ENCODE measurements at regions not wholly inside any gene's neighbourhood (a gene's known extent, or its start where the extent isn't known, plus 50 kb on each side); places are given as distances from the start of the nearest gene placed in this dataset.

DNA sequence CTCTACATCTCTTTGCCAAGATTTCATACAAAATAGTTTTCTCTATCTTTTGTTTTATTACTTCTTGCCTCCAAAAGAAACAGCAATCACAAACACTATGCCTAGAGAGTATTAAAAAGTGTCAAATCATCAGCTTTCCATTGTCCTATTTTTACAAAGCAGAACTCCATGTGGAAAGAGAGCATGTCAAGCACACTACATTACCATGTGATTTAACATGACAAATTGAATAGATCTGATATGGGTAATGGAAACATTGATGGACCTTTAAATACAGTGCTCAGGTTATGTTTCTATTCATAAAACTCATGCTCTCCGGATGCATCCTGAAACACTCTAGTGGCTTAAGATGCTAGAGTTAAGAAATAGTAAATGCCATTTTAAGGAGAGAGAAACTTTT, 791.4 kb upstream of the CTNND2 start:
- Histone ChIP-seq H3K36me3 (ENCODE audit: control insufficient read depth, insufficient read depth, low read length) (no peaks in the 10 kb centered on the region), H4K20me1 (ENCODE audit: control insufficient read depth, extremely low read depth, insufficient read depth, low read length) (no peaks in the 10 kb centered on the region), H3K4me3 (replicated peaks in 1 of 4; ENCODE audit: control extremely low read depth in 1 of 4, insufficient read depth in 1 of 4, low read depth in 3 of 4, low read length in 4 of 4) (no peak overlapping the region), H3K4me1 (ENCODE audit: control insufficient read depth, extremely low read depth, insufficient read depth, low read length) (no peaks in the 10 kb centered on the region), H3K27me3 (ENCODE audit: control insufficient read depth, insufficient read depth, low read length) (no peaks in the 10 kb centered on the region), H3K9ac (ENCODE audit: insufficient read depth, low read length) (no peak overlapping the region), H2AFZ (ENCODE audit: low read length) (no peak overlapping the region), H3K27ac (ENCODE audit: insufficient read depth, low read length) (no peak overlapping the region), H3K79me2 (ENCODE audit: control insufficient read depth, insufficient read depth, low read length) (no peaks in the 10 kb centered on the region), H3K9me3 (ENCODE audit: control insufficient read depth, insufficient read depth, low read depth, low read length) (no peaks in the 10 kb centered on the region), H3K4me2 (ENCODE audit: extremely low read depth, insufficient read depth, low read length) (no peak overlapping the region)
- no peak for DNase-seq (ENCODE audit: low read depth in 2 of 2)
- TF ChIP-seq, protein P1, sequence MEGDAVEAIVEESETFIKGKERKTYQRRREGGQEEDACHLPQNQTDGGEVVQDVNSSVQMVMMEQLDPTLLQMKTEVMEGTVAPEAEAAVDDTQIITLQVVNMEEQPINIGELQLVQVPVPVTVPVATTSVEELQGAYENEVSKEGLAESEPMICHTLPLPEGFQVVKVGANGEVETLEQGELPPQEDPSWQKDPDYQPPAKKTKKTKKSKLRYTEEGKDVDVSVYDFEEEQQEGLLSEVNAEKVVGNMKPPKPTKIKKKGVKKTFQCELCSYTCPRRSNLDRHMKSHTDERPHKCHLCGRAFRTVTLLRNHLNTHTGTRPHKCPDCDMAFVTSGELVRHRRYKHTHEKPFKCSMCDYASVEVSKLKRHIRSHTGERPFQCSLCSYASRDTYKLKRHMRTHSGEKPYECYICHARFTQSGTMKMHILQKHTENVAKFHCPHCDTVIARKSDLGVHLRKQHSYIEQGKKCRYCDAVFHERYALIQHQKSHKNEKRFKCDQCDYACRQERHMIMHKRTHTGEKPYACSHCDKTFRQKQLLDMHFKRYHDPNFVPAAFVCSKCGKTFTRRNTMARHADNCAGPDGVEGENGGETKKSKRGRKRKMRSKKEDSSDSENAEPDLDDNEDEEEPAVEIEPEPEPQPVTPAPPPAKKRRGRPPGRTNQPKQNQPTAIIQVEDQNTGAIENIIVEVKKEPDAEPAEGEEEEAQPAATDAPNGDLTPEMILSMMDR (conservative IDR thresholded peaks at IDR 0.05 in 1 of 2, IDR thresholded peaks at IDR 0.05 in 1 of 2; ENCODE audit: low read depth in 1 of 2, low read length in 2 of 2): no peak
- TF ChIP-seq EZH2 (IDR thresholded peaks at IDR 0.05; ENCODE audit: low read length, missing control alignments): no peak

DNA sequence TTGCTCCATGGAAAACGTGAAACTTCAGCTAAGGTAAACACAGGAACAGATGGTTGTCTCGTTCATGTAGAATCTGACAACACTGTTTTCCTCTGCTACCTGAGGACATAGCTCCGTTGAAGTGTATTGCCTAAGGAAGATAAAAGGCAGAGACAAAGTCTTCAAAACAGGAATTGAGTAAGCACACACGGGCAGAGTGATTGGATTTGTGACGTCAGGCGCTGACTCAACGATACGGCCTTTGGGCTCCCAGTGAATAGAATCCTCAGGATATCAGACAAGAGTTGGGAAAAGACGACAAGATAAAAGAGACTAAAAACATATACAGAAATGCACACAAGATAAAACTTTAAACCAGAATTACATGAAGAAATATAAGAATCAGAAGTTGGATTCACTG, 787.1 kb upstream of the CTNND2 start:
- H3K36me3 ChIP-seq (ENCODE audit: control insufficient read depth, insufficient read depth, low read length): no peaks in the 10 kb centered on the region
- H2AFZ ChIP-seq (ENCODE audit: low read length): no peak overlapping the region
- no peaks in the 10 kb centered on the region for H3K27me3 ChIP-seq (ENCODE audit: control insufficient read depth, insufficient read depth, low read length)
- H3K4me1 ChIP-seq (ENCODE audit: control insufficient read depth, extremely low read depth, insufficient read depth, low read length): no peaks in the 10 kb centered on the region
- H3K9ac ChIP-seq (ENCODE audit: insufficient read depth, low read length): no peak overlapping the region
- no peaks in the 10 kb centered on the region for H3K79me2 ChIP-seq (ENCODE audit: control insufficient read depth, insufficient read depth, low read length)
- TF ChIP-seq, protein P1 (conservative IDR thresholded peaks at IDR 0.05 in 1 of 2, IDR thresholded peaks at IDR 0.05 in 1 of 2; ENCODE audit: low read depth in 1 of 2, low read length in 2 of 2): no peak
- TF ChIP-seq EZH2 (IDR thresholded peaks at IDR 0.05; ENCODE audit: low read length, missing control alignments): no peak
- H3K9me3 ChIP-seq (ENCODE audit: control insufficient read depth, insufficient read depth, low read depth, low read length): no peaks in the 10 kb centered on the region
- DNase-seq (ENCODE audit: low read depth in 2 of 2): no peak
- H3K27ac ChIP-seq (ENCODE audit: insufficient read depth, low read length): no peak overlapping the region
- no peak overlapping the region for H3K4me3 ChIP-seq (replicated peaks in 1 of 4; ENCODE audit: control extremely low read depth in 1 of 4, insufficient read depth in 1 of 4, low read depth in 3 of 4, low read length in 4 of 4)
- H3K4me2 ChIP-seq (ENCODE audit: extremely low read depth, insufficient read depth, low read length): no peak overlapping the region
- H4K20me1 ChIP-seq (ENCODE audit: control insufficient read depth, extremely low read depth, insufficient read depth, low read length): no peaks in the 10 kb centered on the region

DNA sequence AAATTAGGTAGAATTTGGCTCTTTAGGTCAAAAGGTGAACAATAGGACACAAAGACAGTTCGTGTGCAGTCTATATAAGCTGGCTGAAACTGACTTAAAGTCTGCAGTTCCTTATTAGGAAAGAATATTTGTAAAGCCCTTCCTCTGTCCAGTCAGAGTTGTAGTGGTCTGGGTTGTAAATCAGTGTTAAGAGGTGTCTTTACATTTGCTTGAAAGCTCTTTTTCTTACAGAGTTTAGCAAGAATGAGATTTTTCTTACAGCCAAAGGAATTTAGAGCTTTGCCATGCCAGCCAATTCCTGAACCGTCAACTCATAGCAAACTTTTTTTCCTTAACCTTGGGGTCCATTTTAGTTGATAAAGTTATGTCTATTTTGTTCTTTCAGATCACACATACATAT, 786.1 kb upstream of the CTNND2 start:
- Histone ChIP-seq H3K9me3 (ENCODE audit: control insufficient read depth, insufficient read depth, low read depth, low read length) (no peaks in the 10 kb centered on the region), H3K36me3 (ENCODE audit: control insufficient read depth, insufficient read depth, low read length) (no peaks in the 10 kb centered on the region)
- DNase-seq (ENCODE audit: low read depth in 2 of 2): no peak

More for the DNA sequence above, 786.1 kb upstream of the CTNND2 start:
- Histone ChIP-seq H3K27ac (ENCODE audit: insufficient read depth, low read length) (no peak overlapping the region), H3K9ac (ENCODE audit: insufficient read depth, low read length) (no peak overlapping the region), H2AFZ (ENCODE audit: low read length) (no peak overlapping the region), H3K79me2 (ENCODE audit: control insufficient read depth, insufficient read depth, low read length) (no peaks in the 10 kb centered on the region), H3K4me2 (ENCODE audit: extremely low read depth, insufficient read depth, low read length) (no peak overlapping the region), H4K20me1 (ENCODE audit: control insufficient read depth, extremely low read depth, insufficient read depth, low read length) (no peaks in the 10 kb centered on the region), H3K27me3 (ENCODE audit: control insufficient read depth, insufficient read depth, low read length) (no peaks in the 10 kb centered on the region), H3K4me1 (ENCODE audit: control insufficient read depth, extremely low read depth, insufficient read depth, low read length) (no peaks in the 10 kb centered on the region), H3K4me3 (replicated peaks in 1 of 4; ENCODE audit: control extremely low read depth in 1 of 4, insufficient read depth in 1 of 4, low read depth in 3 of 4, low read length in 4 of 4) (no peak overlapping the region)
- TF ChIP-seq, protein P1 (conservative IDR thresholded peaks at IDR 0.05 in 1 of 2, IDR thresholded peaks at IDR 0.05 in 1 of 2; ENCODE audit: low read depth in 1 of 2, low read length in 2 of 2): no peak
- no peak for TF ChIP-seq EZH2 (IDR thresholded peaks at IDR 0.05; ENCODE audit: low read length, missing control alignments)

All from fibroblast of lung (primary cell).